ENCODE measurements at regions not wholly inside any gene's neighbourhood (a gene's known extent, or its start where the extent isn't known, plus 50 kb on each side); places are given as distances from the start of the nearest gene placed in this dataset.

- peaks cover 9 to 18% of the 10 kb centered on the region in 2 donors for H3K9me3 Mint-ChIP-seq
- no peaks in the 10 kb centered on the region for H3K36me3 ChIP-seq (ENCODE audit: control insufficient read depth, insufficient read depth, low read length)
- H3K4me3 ChIP-seq (ENCODE audit: low read length), result no peak overlapping the region
- DNase-seq (no peak), ATAC-seq (no peak)
- no peaks in the 10 kb centered on the region for H3K27me3 ChIP-seq (ENCODE audit: control insufficient read depth, insufficient read depth, low read length)
- intact Hi-C loops (cut with micrococcal nuclease), result no loop called here
- H3K27ac Mint-ChIP-seq, result no peak overlapping the region
- 93% methylated on average over 4 of the region's 4 CpGs for WGBS (ENCODE audit: insufficient coverage)
- H3K9me3 ChIP-seq (ENCODE audit: control insufficient read depth, insufficient read depth, low read length), result no peaks in the 10 kb centered on the region
- no peaks in the 10 kb centered on the region for H3K36me3 Mint-ChIP-seq
- H3K4me1 Mint-ChIP-seq, result no peaks in the 10 kb centered on the region
- H3K4me3 Mint-ChIP-seq, result no peak overlapping the region
- no peaks in the 10 kb centered on the region for H3K27me3 Mint-ChIP-seq (ENCODE audit: low read depth in 2 of 2)
- no peaks in the 10 kb centered on the region for H3K4me1 ChIP-seq (ENCODE audit: control insufficient read depth, insufficient read depth, low read length)
- TF ChIP-seq CTCF (IDR thresholded peaks at IDR 0.05), result no peak
- H3K27ac ChIP-seq (ENCODE audit: low read length), result no peak overlapping the region
Observed at GRCh38 chr9:78932849-78933627, 636.1 kb downstream of the PSAT1 start.

- intact Hi-C loops (cut with micrococcal nuclease), result no loop called here
- WGBS (ENCODE audit: insufficient coverage), result 100% methylated on average over 1 of the region's 1 CpG
- Mint-ChIP-seq H3K4me1 (no peaks in the 10 kb centered on the region), H3K4me3 (no peak overlapping the region), H3K9me3 (peaks cover 9 to 17% of the 10 kb centered on the region in 2 donors), H3K27me3 (ENCODE audit: low read depth in 2 of 2) (no peaks in the 10 kb centered on the region), H3K36me3 (no peaks in the 10 kb centered on the region), H3K27ac (no peak overlapping the region)
- no peaks in the 10 kb centered on the region for H3K27me3 ChIP-seq (ENCODE audit: control insufficient read depth, insufficient read depth, low read length)
- DNase-seq (no peak), ATAC-seq (no peak)
- no peaks in the 10 kb centered on the region for H3K4me1 ChIP-seq (ENCODE audit: control insufficient read depth, insufficient read depth, low read length)
- H3K4me3 ChIP-seq (ENCODE audit: low read length), result no peak overlapping the region
- H3K27ac ChIP-seq (ENCODE audit: low read length), result no peak overlapping the region
- no peak for TF ChIP-seq CTCF (IDR thresholded peaks at IDR 0.05)
- no peaks in the 10 kb centered on the region for H3K9me3 ChIP-seq (ENCODE audit: control insufficient read depth, insufficient read depth, low read length)
- no peaks in the 10 kb centered on the region for H3K36me3 ChIP-seq (ENCODE audit: control insufficient read depth, insufficient read depth, low read length)
Observed at GRCh38 chr9:78934880-78935279, 636.9 kb upstream of the TLE4 start.

GRCh38 chr9:78938821-78939220 lies 632.9 kb upstream of the TLE4 start:
- Mint-ChIP-seq H3K27ac (no peak overlapping the region), H3K36me3 (no peaks in the 10 kb centered on the region), H3K27me3 (ENCODE audit: low read depth in 2 of 2) (no peaks in the 10 kb centered on the region), H3K9me3 (peaks cover 12 to 14% of the 10 kb centered on the region in 2 donors), H3K4me1 (no peaks in the 10 kb centered on the region), H3K4me3 (no peak overlapping the region)
- no peak for TF ChIP-seq CTCF (IDR thresholded peaks at IDR 0.05)
- Histone ChIP-seq H3K4me1 (ENCODE audit: control insufficient read depth, insufficient read depth, low read length) (no peaks in the 10 kb centered on the region), H3K36me3 (ENCODE audit: control insufficient read depth, insufficient read depth, low read length) (no peaks in the 10 kb centered on the region), H3K4me3 (ENCODE audit: low read length) (no peak overlapping the region), H3K27ac (ENCODE audit: low read length) (no peak overlapping the region), H3K27me3 (ENCODE audit: control insufficient read depth, insufficient read depth, low read length) (no peaks in the 10 kb centered on the region), H3K9me3 (ENCODE audit: control insufficient read depth, insufficient read depth, low read length) (no peaks in the 10 kb centered on the region)
- DNase-seq (no peak), ATAC-seq (no peak)
- intact Hi-C loops (cut with micrococcal nuclease), result no loop called here
- 79% methylated on average over 4 of the region's 4 CpGs for WGBS (ENCODE audit: insufficient coverage)
